ENCODE measurements at regions not wholly inside any gene's neighbourhood (a gene's known extent, or its start where the extent isn't known, plus 50 kb on each side); places are given as distances from the start of the nearest gene placed in this dataset.

DNA sequence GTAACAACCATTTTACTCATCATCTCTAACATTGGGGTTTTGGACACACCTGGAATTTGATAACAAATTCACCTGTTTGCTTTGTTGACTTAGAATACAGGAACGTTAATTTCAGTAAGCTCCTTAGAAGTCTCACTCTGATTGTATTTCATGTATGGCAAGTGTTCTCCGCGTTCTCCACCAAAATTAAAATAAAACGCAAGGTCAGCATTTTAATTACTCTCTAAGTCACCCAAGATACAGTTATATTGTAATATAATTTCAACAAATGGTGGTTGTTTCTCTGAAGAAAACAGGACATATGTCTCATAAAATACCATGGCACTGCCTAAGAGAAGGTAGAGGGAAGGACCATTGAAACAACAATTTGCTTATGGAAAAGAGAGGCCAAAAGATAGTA, 742.1 kb downstream of the LIG4 start:
- Histone ChIP-seq H2AFZ (ENCODE audit: low read depth) (no peak overlapping the region), H3K4me1 (ENCODE audit: low read depth, poor library complexity, severe bottlenecking) (no peaks in the 10 kb centered on the region), H3K9ac (no peak overlapping the region), H3K4me3 (IDR thresholded peaks at IDR 0.05; ENCODE audit: insufficient read depth, low read depth, low read length) (no peak overlapping the region), H3K27me3 (ENCODE audit: insufficient read depth, low read depth) (no peaks in the 10 kb centered on the region), H3K4me2 (no peak overlapping the region), H4K20me1 (ENCODE audit: insufficient read depth) (no peaks in the 10 kb centered on the region), H3K36me3 (ENCODE audit: insufficient read depth) (no peaks in the 10 kb centered on the region), H3K79me2 (ENCODE audit: insufficient read depth, low read depth) (no peaks in the 10 kb centered on the region), H3K27ac (no peak overlapping the region)
- TF ChIP-seq, protein P1, sequence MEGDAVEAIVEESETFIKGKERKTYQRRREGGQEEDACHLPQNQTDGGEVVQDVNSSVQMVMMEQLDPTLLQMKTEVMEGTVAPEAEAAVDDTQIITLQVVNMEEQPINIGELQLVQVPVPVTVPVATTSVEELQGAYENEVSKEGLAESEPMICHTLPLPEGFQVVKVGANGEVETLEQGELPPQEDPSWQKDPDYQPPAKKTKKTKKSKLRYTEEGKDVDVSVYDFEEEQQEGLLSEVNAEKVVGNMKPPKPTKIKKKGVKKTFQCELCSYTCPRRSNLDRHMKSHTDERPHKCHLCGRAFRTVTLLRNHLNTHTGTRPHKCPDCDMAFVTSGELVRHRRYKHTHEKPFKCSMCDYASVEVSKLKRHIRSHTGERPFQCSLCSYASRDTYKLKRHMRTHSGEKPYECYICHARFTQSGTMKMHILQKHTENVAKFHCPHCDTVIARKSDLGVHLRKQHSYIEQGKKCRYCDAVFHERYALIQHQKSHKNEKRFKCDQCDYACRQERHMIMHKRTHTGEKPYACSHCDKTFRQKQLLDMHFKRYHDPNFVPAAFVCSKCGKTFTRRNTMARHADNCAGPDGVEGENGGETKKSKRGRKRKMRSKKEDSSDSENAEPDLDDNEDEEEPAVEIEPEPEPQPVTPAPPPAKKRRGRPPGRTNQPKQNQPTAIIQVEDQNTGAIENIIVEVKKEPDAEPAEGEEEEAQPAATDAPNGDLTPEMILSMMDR (conservative IDR thresholded peaks at IDR 0.05; ENCODE audit: low read depth, low read length) = no peak

DNA sequence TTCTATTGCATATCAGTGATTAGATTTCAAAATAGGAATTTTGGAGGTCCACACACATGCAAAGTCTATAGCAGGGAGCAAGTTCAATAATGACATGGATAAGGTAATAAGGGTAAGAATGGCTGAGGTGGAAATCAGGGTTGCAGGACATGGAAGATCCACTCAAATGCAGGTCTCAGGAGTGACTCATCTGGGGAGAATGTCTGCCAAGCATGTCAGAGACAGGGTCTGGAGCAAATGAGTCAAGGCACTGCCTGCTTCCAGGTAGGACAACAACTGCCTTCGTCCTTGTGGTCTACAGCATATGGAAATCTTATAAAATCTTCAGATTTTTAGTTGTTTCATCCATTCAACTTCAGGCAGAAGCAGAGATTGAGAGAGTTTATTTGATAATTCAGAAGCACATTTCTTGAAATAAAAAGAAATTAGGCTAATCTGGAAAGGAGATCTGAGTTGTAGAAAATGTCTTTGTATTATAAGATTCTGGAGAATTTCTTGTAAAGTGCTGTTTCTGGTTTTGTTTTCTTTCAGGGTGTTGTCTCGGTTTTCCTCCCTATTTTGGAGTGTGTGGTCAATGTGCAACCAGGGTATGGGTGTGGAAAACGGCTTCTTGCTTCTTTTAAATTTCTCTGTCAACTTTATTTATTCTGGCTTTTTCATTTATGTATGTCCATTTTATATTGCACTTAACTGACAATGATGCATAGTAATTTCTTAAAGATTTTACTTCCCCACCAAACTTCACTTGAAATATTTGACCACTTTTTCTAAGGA, 748.8 kb downstream of the LIG4 start:
- H3K4me1 ChIP-seq (ENCODE audit: low read depth, poor library complexity, severe bottlenecking) = no peaks in the 10 kb centered on the region
- no peak overlapping the region for H3K4me3 ChIP-seq (IDR thresholded peaks at IDR 0.05; ENCODE audit: insufficient read depth, low read depth, low read length)
- no peak overlapping the region for H3K4me2 ChIP-seq
- H2AFZ ChIP-seq (ENCODE audit: low read depth) = no peak overlapping the region
- no peak overlapping the region for H3K27ac ChIP-seq
- no peaks in the 10 kb centered on the region for H4K20me1 ChIP-seq (ENCODE audit: insufficient read depth)
- H3K9ac ChIP-seq = no peak overlapping the region
- H3K79me2 ChIP-seq (ENCODE audit: insufficient read depth, low read depth) = no peaks in the 10 kb centered on the region
- no peaks in the 10 kb centered on the region for H3K36me3 ChIP-seq (ENCODE audit: insufficient read depth)
- no peaks in the 10 kb centered on the region for H3K27me3 ChIP-seq (ENCODE audit: insufficient read depth, low read depth)
- TF ChIP-seq, protein P1 (conservative IDR thresholded peaks at IDR 0.05; ENCODE audit: low read depth, low read length) = no peak

DNA sequence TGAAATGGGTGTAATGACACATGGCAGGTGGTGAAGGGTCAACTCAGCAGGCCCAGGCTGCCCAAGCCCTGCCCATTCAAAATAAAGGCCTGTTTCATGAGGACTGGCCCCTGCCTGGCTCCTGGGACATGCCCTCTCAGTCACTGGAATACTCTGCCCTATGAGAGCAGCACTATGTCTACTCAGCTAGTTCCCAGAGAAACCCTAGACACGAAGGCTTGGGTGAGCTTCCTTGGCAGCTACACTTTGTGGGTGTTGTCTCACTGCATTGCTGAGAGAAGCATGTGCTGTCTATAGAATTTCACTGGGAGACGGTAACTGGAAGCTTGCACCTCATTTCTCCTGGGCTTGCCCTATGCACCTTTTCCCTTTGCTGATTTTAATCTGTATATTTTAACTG, 752.8 kb downstream of the LIG4 start:
- no peak overlapping the region for H3K4me2 ChIP-seq
- H3K27ac ChIP-seq = no peak overlapping the region
- no peaks in the 10 kb centered on the region for H3K27me3 ChIP-seq (ENCODE audit: insufficient read depth, low read depth)
- TF ChIP-seq, protein P1 (conservative IDR thresholded peaks at IDR 0.05; ENCODE audit: low read depth, low read length) = no peak
- no peak overlapping the region for H3K9ac ChIP-seq
- H3K36me3 ChIP-seq (ENCODE audit: insufficient read depth) = no peaks in the 10 kb centered on the region
- H4K20me1 ChIP-seq (ENCODE audit: insufficient read depth) = no peaks in the 10 kb centered on the region
- H2AFZ ChIP-seq (ENCODE audit: low read depth) = no peak overlapping the region
- H3K4me3 ChIP-seq (IDR thresholded peaks at IDR 0.05; ENCODE audit: insufficient read depth, low read depth, low read length) = no peak overlapping the region
- no peaks in the 10 kb centered on the region for H3K4me1 ChIP-seq (ENCODE audit: low read depth, poor library complexity, severe bottlenecking)
- no peaks in the 10 kb centered on the region for H3K79me2 ChIP-seq (ENCODE audit: insufficient read depth, low read depth)

DNA sequence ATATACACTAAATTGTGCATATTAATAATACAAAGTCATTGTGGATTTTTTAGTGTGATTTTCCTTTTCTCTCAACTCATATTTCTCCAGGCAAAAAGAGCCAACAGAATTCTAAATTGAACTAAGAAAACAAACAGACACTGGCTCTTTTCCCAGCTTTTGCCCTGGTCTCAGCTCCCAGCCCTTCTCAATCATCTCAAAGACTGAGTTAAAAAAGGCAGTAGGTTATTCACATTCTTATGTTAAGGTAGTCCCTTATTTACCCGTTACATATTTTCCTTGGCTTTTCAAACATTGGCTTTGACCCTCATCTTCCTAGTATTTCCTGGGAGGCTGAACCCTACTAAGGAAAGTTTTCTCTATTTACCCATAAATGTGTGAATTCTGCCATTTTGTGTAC, 753.6 kb downstream of the LIG4 start:
- Histone ChIP-seq H3K4me1 (ENCODE audit: low read depth, poor library complexity, severe bottlenecking) (no peaks in the 10 kb centered on the region), H4K20me1 (ENCODE audit: insufficient read depth) (no peaks in the 10 kb centered on the region), H3K4me2 (no peak overlapping the region), H3K4me3 (IDR thresholded peaks at IDR 0.05; ENCODE audit: insufficient read depth, low read depth, low read length) (no peak overlapping the region), H3K36me3 (ENCODE audit: insufficient read depth) (no peaks in the 10 kb centered on the region), H3K27me3 (ENCODE audit: insufficient read depth, low read depth) (no peaks in the 10 kb centered on the region), H2AFZ (ENCODE audit: low read depth) (no peak overlapping the region), H3K27ac (no peak overlapping the region), H3K79me2 (ENCODE audit: insufficient read depth, low read depth) (no peaks in the 10 kb centered on the region), H3K9ac (no peak overlapping the region)
- TF ChIP-seq, protein P1 (conservative IDR thresholded peaks at IDR 0.05; ENCODE audit: low read depth, low read length) = no peak

All from KMS-11 (cell line).